Astrocyte (in vitro differentiated cells and primary cell): ENCODE measurements at regions not wholly inside any gene's neighbourhood (a gene's known extent, or its start where the extent isn't known, plus 50 kb on each side); places are given as distances from the start of the nearest gene placed in this dataset.

Source experiments
- DNase-seq: peaks from one replicate; pipeline ENCODE4 v3.0.0-alpha.2; 2010; ENCODE audit warnings: low read depth
- FAIRE-seq: peaks from 2 replicates; lab custom pipeline; 2011; peaks lifted over from hg19 to GRCh38; lab: Jason Lieb, UNC
- H2AFZ ChIP-seq: 2 replicates; pipeline ENCODE4 v1.6.0; 2012; ENCODE audit warnings: low read depth, low read length, inconsistent platforms
- H3K27ac ChIP-seq: 2 replicates; pipeline ENCODE4 v1.5.1; 2011; ENCODE audit warnings: low read depth, low read length, inconsistent platforms
- H3K27me3 ChIP-seq: 2 replicates; pipeline ENCODE4 v1.6.0; 2011; ENCODE audit warnings: low read length, inconsistent platforms; ENCODE audit not compliant: insufficient read depth
- H3K36me3 ChIP-seq: 2 replicates; pipeline ENCODE4 v1.5.1; 2011; ENCODE audit warnings: low read length, inconsistent platforms; ENCODE audit not compliant: insufficient read depth
- H3K4me1 ChIP-seq: 2 replicates; pipeline ENCODE4 v1.5.1; 2011; ENCODE audit warnings: low read length, inconsistent platforms; ENCODE audit not compliant: insufficient read depth
- H3K4me2 ChIP-seq: 2 replicates; pipeline ENCODE4 v1.6.0; 2012; ENCODE audit warnings: low read length, inconsistent platforms
- H3K4me3 ChIP-seq: 2 replicates; pipeline ENCODE4 v1.5.1; 2011; ENCODE audit warnings: low read depth, mild to moderate bottlenecking, low read length, inconsistent platforms; ENCODE audit not compliant: insufficient read depth
- H3K79me2 ChIP-seq: 2 replicates; pipeline ENCODE4 v1.6.0; 2012; ENCODE audit warnings: mild to moderate bottlenecking, low read length, inconsistent platforms; ENCODE audit not compliant: insufficient read depth
- H3K9ac ChIP-seq: 2 replicates; pipeline ENCODE4 v1.6.0; 2012; ENCODE audit warnings: mild to moderate bottlenecking, low read length, inconsistent platforms
- H3K9me3 ChIP-seq: 2 replicates; pipeline ENCODE4 v1.5.1; 2012; ENCODE audit warnings: low read depth, mild to moderate bottlenecking, low read length, inconsistent platforms; ENCODE audit not compliant: insufficient read depth
- H4K20me1 ChIP-seq: 2 replicates; pipeline ENCODE4 v1.6.0; 2012; ENCODE audit warnings: low read length, inconsistent platforms; ENCODE audit not compliant: insufficient read depth
- H3K27ac Mint-ChIP-seq: one replicate; pipeline ENCODE4 v1.8.0; 2021; ENCODE audit warnings: mild to moderate bottlenecking, mixed read lengths; ENCODE audit not compliant: unreplicated experiment
- H3K27me3 Mint-ChIP-seq: one replicate; pipeline ENCODE4 v1.8.0; 2021; ENCODE audit warnings: low read depth, mixed read lengths; ENCODE audit not compliant: unreplicated experiment
- H3K36me3 Mint-ChIP-seq: one replicate; pipeline ENCODE4 v1.8.0; 2021; ENCODE audit warnings: low read depth, mixed read lengths; ENCODE audit not compliant: unreplicated experiment
- H3K4me1 Mint-ChIP-seq: one replicate; pipeline ENCODE4 v1.8.0; 2021; ENCODE audit warnings: low read depth, mixed read lengths; ENCODE audit not compliant: unreplicated experiment
- H3K4me3 Mint-ChIP-seq: one replicate; pipeline ENCODE4 v1.8.0; 2021; ENCODE audit warnings: mild to moderate bottlenecking, moderate library complexity, mixed read lengths; ENCODE audit not compliant: unreplicated experiment
- H3K9me3 Mint-ChIP-seq: one replicate; pipeline ENCODE4 v1.8.0; 2021; ENCODE audit warnings: mild to moderate bottlenecking, mixed read lengths; ENCODE audit not compliant: unreplicated experiment
- EZH2 ChIP-seq: IDR thresholded peaks from 2 replicates; pipeline ENCODE4 v1.6.1; 2012; ENCODE audit warnings: mild to moderate bottlenecking, low read length, inconsistent platforms; ENCODE audit not compliant: insufficient read depth
- TF ChIP-seq, protein P1 (sequence below): IDR thresholded peaks from 2 replicates; pipeline ENCODE4 v1.5.1; 2011; ENCODE audit warnings: low read depth, mild to moderate bottlenecking, inconsistent platforms, low read length, moderate library complexity; ENCODE audit not compliant: insufficient read depth

DNA sequence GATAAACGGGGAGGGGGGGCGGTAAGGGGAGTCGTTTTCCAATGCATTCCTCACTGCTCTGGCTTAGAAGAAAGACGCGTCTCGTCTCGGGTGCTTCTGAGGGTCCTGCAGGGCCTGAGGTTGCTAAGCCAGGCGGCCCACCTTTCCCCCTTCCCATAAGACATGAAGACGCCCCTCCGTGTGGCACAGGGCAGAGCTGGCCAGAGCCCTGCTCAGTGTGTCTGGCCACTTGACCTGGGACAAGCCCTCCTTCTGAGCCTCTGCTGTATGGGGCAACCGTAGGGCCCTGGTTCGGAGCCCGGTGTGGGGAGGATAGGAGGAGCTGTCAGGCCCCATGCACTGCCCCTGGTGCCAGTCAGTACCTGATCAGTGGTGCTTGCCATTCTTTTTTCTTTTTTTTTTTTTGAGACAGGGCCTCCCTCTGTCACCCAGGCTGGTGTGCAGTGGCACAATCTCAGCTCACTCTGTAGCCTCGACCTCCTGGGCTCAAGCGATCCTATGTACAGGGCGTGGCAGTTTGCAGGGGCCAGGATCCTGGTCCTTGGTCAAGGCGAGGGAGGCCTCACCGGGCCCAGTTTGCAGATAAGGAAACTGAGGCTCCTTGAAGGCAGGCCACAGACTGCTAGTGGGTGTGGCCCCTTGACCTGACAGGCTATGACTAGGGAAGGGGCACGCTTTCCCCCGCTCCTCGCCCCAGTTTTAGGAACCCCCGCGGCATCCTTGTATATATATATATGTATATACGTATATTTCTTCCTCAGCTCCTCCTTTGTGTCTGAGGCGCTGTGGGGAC, 172.3 kb upstream of the IER5L start:
- no peak overlapping the region for H3K27ac ChIP-seq
- Mint-ChIP-seq H3K27me3 (peaks cover 2% of the 10 kb centered on the region), H3K4me3 (no peak overlapping the region), H3K27ac (no peak overlapping the region), H3K9me3 (no peaks in the 10 kb centered on the region), H3K36me3 (no peaks in the 10 kb centered on the region), H3K4me1 (peaks cover 5% of the 10 kb centered on the region)
- H3K9ac ChIP-seq, result no peak overlapping the region
- no peak overlapping the region for H3K4me2 ChIP-seq
- H3K4me3 ChIP-seq, result no peak overlapping the region
- H4K20me1 ChIP-seq, result no peaks in the 10 kb centered on the region
- DNase-seq (no peak), FAIRE-seq (no peak)
- TF ChIP-seq EZH2, result no peak
- TF ChIP-seq, protein P1, sequence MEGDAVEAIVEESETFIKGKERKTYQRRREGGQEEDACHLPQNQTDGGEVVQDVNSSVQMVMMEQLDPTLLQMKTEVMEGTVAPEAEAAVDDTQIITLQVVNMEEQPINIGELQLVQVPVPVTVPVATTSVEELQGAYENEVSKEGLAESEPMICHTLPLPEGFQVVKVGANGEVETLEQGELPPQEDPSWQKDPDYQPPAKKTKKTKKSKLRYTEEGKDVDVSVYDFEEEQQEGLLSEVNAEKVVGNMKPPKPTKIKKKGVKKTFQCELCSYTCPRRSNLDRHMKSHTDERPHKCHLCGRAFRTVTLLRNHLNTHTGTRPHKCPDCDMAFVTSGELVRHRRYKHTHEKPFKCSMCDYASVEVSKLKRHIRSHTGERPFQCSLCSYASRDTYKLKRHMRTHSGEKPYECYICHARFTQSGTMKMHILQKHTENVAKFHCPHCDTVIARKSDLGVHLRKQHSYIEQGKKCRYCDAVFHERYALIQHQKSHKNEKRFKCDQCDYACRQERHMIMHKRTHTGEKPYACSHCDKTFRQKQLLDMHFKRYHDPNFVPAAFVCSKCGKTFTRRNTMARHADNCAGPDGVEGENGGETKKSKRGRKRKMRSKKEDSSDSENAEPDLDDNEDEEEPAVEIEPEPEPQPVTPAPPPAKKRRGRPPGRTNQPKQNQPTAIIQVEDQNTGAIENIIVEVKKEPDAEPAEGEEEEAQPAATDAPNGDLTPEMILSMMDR, result no peak
- no peaks in the 10 kb centered on the region for H3K27me3 ChIP-seq
- peaks cover 10% of the 10 kb centered on the region for H3K4me1 ChIP-seq
- peaks cover 4% of the 10 kb centered on the region for H3K9me3 ChIP-seq
- no peak overlapping the region for H2AFZ ChIP-seq
- H3K79me2 ChIP-seq, result no peaks in the 10 kb centered on the region
- no peaks in the 10 kb centered on the region for H3K36me3 ChIP-seq

DNA sequence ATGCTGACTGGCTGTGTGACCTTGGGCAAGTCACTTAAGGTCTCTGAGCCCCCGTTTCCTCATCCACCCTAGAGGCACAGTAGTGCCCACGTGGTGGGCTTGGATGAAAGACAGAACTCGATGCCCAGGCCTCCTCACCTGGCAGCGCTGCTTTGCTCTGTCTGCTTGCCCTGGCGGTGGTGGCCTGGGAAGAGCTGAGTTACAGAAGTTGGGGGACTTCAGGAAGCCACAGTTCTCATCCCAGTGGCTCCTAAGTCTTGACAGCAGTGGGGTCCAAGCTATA, 171.5 kb upstream of the IER5L start:
- Histone ChIP-seq H2AFZ (no peak overlapping the region), H3K27me3 (no peaks in the 10 kb centered on the region), H3K4me2 (no peak overlapping the region), H3K9ac (no peak overlapping the region), H3K4me3 (no peak overlapping the region), H3K79me2 (no peaks in the 10 kb centered on the region), H3K4me1 (peaks cover 10% of the 10 kb centered on the region), H3K36me3 (no peaks in the 10 kb centered on the region), H4K20me1 (no peaks in the 10 kb centered on the region), H3K27ac (no peak overlapping the region), H3K9me3 (no peaks in the 10 kb centered on the region)
- H3K4me3 Mint-ChIP-seq, result no peak overlapping the region
- no peak for TF ChIP-seq EZH2
- TF ChIP-seq, protein P1, result no peak
- DNase-seq, result no peak
- H3K36me3 Mint-ChIP-seq, result no peaks in the 10 kb centered on the region
- H3K27ac Mint-ChIP-seq, result no peak overlapping the region
- peaks cover 5% of the 10 kb centered on the region for H3K4me1 Mint-ChIP-seq
- no peaks in the 10 kb centered on the region for H3K9me3 Mint-ChIP-seq
- FAIRE-seq, result no peak
- H3K27me3 Mint-ChIP-seq, result peaks cover 2% of the 10 kb centered on the region

DNA sequence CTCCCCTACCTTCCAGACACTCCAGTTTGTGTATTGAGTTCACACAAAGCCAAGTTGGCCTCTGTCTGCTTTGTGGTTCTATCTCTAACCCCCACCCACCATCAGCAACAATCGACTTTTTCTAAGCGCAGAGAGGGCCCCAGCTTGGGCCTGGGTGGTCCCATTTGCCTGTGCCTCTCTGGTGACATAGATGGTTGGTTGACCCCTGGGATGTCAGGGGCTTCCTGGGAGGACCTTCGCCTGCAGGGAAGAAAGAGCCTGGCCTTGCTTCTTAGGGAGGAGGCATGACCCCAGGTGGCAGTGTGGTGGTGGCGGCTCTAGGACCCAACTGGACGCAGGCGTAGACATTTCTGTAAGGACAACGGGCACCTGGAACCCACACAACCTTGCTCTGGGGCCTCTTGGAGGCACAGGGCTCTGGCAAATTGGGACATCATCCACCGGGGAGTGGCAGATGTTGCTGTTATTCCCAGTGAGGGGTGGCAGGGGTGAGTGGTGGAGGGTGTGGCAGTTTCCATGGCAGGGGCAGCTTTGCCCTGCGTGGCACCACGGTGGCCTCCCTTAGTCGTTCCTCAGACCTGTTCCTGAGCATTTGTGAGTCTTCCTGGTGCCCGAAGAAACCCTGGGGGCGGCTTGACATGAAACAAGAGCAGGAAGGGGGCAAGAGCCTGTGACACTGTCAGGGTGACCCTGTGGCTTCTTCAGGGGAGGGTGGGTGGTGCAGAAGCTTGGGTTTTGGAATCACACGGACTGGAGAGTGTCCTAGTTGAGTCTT, 171.0 kb upstream of the IER5L start:
- no peak overlapping the region for H3K9ac ChIP-seq
- FAIRE-seq (no peak), DNase-seq (no peak)
- H3K27me3 ChIP-seq, result no peaks in the 10 kb centered on the region
- H3K27ac ChIP-seq, result no peak overlapping the region
- H3K27ac Mint-ChIP-seq, result no peak overlapping the region
- H3K4me3 Mint-ChIP-seq, result no peak overlapping the region
- H2AFZ ChIP-seq, result no peak overlapping the region
- no peaks in the 10 kb centered on the region for H3K36me3 ChIP-seq
- H4K20me1 ChIP-seq, result no peaks in the 10 kb centered on the region
- H3K4me1 ChIP-seq, result peaks cover 10% of the 10 kb centered on the region
- H3K4me2 ChIP-seq, result no peak overlapping the region
- peaks cover 5% of the 10 kb centered on the region for H3K4me1 Mint-ChIP-seq
- peaks cover 2% of the 10 kb centered on the region for H3K27me3 Mint-ChIP-seq
- no peaks in the 10 kb centered on the region for H3K36me3 Mint-ChIP-seq
- H3K9me3 Mint-ChIP-seq, result no peaks in the 10 kb centered on the region
- H3K9me3 ChIP-seq, result no peaks in the 10 kb centered on the region
- no peaks in the 10 kb centered on the region for H3K79me2 ChIP-seq
- no peak for TF ChIP-seq EZH2
- TF ChIP-seq, protein P1, result no peak
- H3K4me3 ChIP-seq, result no peak overlapping the region
